ENCODE measurements at regions not wholly inside any gene's neighbourhood (a gene's known extent, or its start where the extent isn't known, plus 50 kb on each side); places are given as distances from the start of the nearest gene placed in this dataset.

DNA sequence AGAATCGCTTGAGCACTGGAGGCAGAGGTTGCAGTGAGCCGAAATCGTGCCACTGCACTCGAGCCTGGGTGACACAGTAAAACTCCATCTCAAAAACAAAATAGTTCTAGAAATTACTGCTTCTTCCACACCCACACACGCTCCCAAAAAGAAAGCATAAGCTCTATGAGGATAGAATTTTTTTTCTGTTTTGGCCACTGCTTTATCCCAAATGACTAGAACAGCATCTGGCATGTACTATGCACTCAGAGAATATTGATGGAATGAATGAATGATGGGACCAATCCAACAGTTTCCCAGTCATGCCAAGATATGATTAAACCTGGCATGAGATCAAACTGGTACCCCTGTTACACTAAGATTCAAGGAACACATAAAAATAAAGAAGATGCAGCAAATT is 455.4 kb upstream of the CHAC2 start:
- Histone ChIP-seq H3K9me3 (no peaks in the 10 kb centered on the region), H3K36me3 (no peaks in the 10 kb centered on the region), H3K27ac (no peak overlapping the region), H3K4me3 (no peak overlapping the region), H3K27me3 (no peaks in the 10 kb centered on the region), H3K4me1 (no peaks in the 10 kb centered on the region)
- 91% methylated on average over 4 of the region's 5 CpGs for WGBS
- DNase-seq (ENCODE audit: low spot score in 2 of 2), result no peak
- TF ChIP-seq POLR2A (IDR thresholded peaks at IDR 0.05) (no peak), EP300 (IDR thresholded peaks at IDR 0.05) (no peak)

DNA sequence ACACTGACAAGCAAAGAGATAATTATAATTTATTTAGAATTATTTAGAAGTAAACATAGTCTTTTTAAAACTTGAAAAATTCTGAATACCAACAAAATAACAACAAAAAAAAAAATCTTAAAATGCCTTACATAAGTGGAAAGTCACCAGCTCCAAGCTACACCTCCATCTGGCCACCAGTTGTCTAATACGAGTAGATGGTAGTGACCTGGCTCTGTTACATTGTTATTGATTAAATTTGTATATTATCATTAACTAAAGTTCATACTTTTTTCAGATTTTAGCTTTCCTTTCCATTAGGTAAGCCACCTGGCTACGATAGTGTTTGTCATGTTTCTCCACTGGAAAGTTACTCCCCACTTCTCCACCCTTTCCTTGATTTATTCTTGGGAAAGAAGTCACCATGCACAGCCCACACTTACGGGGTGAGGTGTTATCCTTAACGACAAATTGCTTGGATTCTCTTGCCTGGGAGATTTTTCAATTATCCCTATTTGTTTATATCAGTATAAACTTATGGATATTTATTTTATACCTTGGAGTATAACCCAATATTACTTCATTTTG is 464.5 kb upstream of the CHAC2 start:
- WGBS, result 82% methylated on average over 4 of the region's 4 CpGs
- Histone ChIP-seq H3K4me1 (no peaks in the 10 kb centered on the region), H3K27ac (no peak overlapping the region), H3K4me3 (no peak overlapping the region), H3K27me3 (no peaks in the 10 kb centered on the region), H3K9me3 (no peaks in the 10 kb centered on the region), H3K36me3 (no peaks in the 10 kb centered on the region)
- TF ChIP-seq, protein P1, sequence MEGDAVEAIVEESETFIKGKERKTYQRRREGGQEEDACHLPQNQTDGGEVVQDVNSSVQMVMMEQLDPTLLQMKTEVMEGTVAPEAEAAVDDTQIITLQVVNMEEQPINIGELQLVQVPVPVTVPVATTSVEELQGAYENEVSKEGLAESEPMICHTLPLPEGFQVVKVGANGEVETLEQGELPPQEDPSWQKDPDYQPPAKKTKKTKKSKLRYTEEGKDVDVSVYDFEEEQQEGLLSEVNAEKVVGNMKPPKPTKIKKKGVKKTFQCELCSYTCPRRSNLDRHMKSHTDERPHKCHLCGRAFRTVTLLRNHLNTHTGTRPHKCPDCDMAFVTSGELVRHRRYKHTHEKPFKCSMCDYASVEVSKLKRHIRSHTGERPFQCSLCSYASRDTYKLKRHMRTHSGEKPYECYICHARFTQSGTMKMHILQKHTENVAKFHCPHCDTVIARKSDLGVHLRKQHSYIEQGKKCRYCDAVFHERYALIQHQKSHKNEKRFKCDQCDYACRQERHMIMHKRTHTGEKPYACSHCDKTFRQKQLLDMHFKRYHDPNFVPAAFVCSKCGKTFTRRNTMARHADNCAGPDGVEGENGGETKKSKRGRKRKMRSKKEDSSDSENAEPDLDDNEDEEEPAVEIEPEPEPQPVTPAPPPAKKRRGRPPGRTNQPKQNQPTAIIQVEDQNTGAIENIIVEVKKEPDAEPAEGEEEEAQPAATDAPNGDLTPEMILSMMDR (IDR thresholded peaks at IDR 0.05), result no peak
- TF ChIP-seq POLR2AphosphoS5 (IDR thresholded peaks at IDR 0.05) (no peak), EP300 (IDR thresholded peaks at IDR 0.05) (no peak), POLR2A (IDR thresholded peaks at IDR 0.05) (no peak)
- DNase-seq (ENCODE audit: low spot score in 2 of 2), result no peak

DNA sequence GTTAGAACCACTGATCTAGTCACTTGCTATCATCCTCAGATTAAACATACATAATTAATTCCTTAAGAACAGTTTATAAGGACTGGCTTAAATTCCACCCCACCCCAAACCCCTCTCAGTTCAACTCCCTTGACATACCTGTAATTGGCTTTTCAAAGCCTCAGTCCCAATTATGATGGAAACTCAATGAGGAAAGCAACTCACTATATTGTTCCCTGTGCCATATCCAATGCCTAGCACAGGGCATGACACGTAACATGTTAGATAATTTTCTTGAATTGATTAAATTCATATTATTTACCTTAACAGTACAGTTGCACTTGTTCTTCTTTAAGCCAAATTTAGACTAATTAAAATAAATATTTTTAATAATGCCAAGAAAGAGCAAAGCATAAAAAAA is 465.1 kb upstream of the CHAC2 start:
- DNase-seq (ENCODE audit: low spot score in 2 of 2), result no peak
- no peaks in the 10 kb centered on the region for H3K36me3 ChIP-seq
- H3K4me3 ChIP-seq, result no peak overlapping the region
- no peak for TF ChIP-seq EP300 (IDR thresholded peaks at IDR 0.05)
- TF ChIP-seq POLR2AphosphoS5 (IDR thresholded peaks at IDR 0.05), result no peak
- TF ChIP-seq, protein P1 (IDR thresholded peaks at IDR 0.05), result no peak
- TF ChIP-seq POLR2A (IDR thresholded peaks at IDR 0.05), result no peak
- H3K4me1 ChIP-seq, result no peaks in the 10 kb centered on the region
- no peak overlapping the region for H3K27ac ChIP-seq
- no peaks in the 10 kb centered on the region for H3K9me3 ChIP-seq
- no peaks in the 10 kb centered on the region for H3K27me3 ChIP-seq
- 93% methylated on average over 1 of the region's 1 CpG for WGBS

DNA sequence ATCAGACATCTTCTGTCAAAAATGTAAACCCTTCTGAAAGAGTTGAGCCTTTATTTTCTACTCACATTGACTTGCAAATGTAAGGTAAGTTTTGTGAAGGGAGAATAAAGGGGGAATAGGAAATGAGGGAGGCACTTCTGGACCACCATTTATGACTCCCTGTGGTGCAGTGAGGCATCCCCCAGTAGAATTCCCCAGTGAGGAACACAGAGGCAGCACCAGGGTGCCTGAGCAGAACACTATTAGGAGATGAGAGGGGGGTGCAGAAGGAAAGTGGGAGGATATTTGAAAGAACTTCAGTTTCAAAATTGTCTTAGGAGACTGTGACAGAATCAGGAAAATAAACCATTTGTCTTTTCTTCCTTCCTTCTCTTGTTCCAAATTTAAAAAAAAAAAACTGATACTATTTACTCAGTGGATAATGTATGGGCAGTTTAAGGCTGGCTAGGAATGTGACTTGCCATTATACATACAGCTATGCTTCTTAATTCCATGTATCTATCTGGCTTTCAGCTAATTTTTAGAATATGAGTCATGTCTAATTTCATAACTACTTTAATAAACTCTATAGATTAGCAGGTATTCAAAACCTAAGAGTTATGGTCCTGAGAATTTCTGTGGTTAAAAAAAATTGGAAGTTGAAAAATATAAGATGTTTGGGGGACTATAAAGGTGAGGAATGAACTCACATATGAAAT is 478.1 kb upstream of the CHAC2 start:
- H3K27ac ChIP-seq, result no peak overlapping the region
- no peak for DNase-seq (ENCODE audit: low spot score in 2 of 2)
- H3K9me3 ChIP-seq, result no peaks in the 10 kb centered on the region
- H3K27me3 ChIP-seq, result no peaks in the 10 kb centered on the region
- no peaks in the 10 kb centered on the region for H3K36me3 ChIP-seq
- TF ChIP-seq EP300 (IDR thresholded peaks at IDR 0.05) (no peak), POLR2A (IDR thresholded peaks at IDR 0.05) (no peak), POLR2AphosphoS5 (IDR thresholded peaks at IDR 0.05) (no peak)
- TF ChIP-seq, protein P1 (IDR thresholded peaks at IDR 0.05), result no peak
- no peak overlapping the region for H3K4me3 ChIP-seq
- H3K4me1 ChIP-seq, result no peaks in the 10 kb centered on the region

DNA sequence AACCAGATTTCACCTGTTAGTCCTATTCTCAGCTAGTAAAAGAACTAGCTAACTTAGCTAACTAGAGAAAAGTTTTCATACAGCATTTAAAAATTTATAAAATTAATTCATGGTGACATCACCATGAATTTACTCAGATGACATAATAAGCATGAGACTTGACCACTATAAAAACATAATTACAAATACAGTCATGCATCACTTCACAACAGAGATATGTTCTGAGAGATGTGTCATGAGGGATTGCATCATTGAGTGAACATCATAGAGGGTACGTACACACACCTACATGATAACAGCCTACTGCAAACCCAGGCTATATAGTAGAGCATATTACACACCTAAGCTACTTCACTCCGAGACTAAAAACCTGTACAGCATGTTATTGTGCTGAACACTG is 481.3 kb upstream of the CHAC2 start:
- no peaks in the 10 kb centered on the region for H3K9me3 ChIP-seq
- no peak overlapping the region for H3K4me3 ChIP-seq
- no peak for DNase-seq (ENCODE audit: low spot score in 2 of 2)
- 98% methylated on average over 2 of the region's 2 CpGs for WGBS
- no peaks in the 10 kb centered on the region for H3K27me3 ChIP-seq
- no peaks in the 10 kb centered on the region for H3K36me3 ChIP-seq
- no peak for TF ChIP-seq POLR2AphosphoS5 (IDR thresholded peaks at IDR 0.05)
- TF ChIP-seq, protein P1 (IDR thresholded peaks at IDR 0.05), result no peak
- TF ChIP-seq POLR2A (IDR thresholded peaks at IDR 0.05), result no peak
- TF ChIP-seq EP300 (IDR thresholded peaks at IDR 0.05), result no peak
- H3K27ac ChIP-seq, result no peak overlapping the region
- H3K4me1 ChIP-seq, result no peaks in the 10 kb centered on the region

Measured in suprapubic skin (tissue), 4 donors.